ENCODE measurements at regions not wholly inside any gene's neighbourhood (a gene's known extent, or its start where the extent isn't known, plus 50 kb on each side); places are given as distances from the start of the nearest gene placed in this dataset.

DNA sequence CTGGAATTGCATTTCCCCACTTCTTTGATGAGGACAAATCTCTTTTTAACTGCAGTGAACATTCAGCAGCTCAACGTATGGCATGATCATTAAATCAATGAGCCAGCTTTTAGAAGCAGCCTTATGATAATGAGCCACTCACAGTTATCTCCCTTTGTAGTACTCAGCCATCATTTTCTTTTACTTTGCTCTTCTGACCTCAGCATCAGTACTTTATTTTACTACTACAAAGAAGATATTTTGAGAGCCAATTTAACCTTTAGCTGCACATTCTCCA lies 250.0 kb upstream of the CLEC14A start:
- DNase-seq (ENCODE audit: low spot score) = no peak

- DNase-seq (ENCODE audit: low spot score) = no peak
These were observed 249.5 kb upstream of the CLEC14A start for GRCh38 chr14:38505221-38505972.

DNA sequence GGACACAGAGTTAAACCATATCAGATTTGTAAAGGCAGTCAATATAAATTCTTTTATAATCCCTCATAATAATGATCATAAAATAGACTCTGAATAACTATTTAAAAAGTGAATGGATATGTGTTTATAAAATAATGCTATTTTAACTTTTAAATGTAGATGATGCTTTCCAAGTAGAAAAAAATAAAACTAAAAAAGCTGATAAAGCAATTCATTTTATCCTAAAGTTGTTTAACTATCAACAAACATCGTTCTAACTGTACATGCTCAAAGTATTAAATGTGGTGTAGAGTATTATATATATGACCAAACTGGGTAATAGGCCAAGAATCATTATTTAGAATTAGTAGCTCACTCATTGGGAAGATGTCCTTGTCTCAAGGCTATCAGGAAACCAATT lies 248.3 kb upstream of the CLEC14A start:
- no peak for DNase-seq (ENCODE audit: low spot score)

DNA sequence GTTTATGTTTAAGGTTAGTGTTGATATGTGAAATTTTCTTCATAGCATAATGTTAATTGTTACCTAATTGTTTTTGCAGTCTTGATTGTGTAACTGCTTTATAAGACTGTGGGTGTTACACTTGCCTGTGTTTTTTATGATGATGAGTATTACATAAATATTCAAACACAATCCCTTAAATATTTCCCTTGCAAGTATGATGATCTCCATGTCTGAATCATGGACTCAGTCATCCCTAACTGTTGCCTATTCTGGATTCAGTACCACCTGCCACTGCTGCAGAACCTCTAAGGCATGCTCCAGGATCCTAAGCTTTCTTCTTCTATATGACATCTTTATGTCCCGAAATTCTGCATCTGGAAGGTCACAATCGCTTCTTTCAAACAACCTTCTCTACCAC lies 246.3 kb upstream of the CLEC14A start:
- no peak for DNase-seq (ENCODE audit: low spot score)

DNA sequence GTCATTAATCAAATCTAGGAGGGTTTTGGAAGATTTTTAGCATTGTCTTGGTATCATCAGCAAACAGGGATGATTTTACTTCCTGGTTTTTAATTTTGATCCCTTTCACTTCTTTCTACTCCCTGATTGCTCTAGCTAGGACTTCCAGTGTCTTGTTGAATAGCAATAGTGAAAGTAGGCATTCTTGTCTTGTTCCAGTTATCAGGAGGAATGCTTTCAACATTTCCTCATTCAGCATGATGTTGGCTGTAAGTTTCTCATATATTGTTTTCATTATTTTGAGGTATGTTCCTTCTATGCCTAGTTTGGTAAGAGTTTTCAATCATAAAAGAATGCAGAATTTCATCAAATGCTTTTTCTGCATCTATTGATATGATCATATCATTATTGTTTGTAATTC lies 244.2 kb upstream of the CLEC14A start:
- DNase-seq (ENCODE audit: low spot score) = no peak

DNA sequence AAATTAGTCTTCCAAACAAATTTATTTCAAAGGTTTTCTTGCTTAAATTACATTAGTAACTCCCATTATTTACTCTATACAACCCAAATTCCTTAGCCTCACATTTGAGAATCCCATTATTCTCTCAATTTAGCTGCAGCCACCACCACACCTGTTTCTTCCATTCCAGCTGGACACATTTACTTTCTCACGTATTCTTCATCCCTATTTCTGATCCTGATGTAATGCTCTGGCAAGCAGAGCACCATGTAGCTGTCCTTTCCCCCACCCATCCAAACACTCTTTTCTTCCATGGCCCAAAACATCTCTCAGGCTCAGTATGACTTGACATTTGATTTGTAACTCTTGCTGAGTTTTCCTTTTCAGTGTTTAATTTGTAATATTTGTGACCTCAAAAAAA lies 240.2 kb upstream of the CLEC14A start:
- DNase-seq (ENCODE audit: low spot score) = no peak

DNA sequence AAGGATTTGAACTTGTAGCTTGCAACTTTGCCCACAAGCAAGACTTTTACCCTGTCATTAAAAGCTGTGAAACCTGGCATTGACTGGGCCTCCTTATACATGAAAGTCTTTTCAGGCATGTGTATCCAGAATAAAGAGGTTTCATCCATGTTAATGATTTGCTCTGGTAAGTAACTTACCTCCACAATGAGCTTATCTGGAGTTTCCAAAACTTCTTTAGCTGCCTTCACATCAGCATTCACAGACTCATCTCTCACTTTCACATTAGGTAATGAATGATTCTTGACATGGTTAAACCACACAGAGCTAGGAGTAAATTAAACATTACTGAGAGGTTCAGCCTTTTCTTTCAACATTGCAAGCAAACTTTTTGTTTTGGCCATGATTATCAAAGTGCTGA lies 234.4 kb upstream of the CLEC14A start:
- no peak for DNase-seq (ENCODE audit: low spot score)

DNA sequence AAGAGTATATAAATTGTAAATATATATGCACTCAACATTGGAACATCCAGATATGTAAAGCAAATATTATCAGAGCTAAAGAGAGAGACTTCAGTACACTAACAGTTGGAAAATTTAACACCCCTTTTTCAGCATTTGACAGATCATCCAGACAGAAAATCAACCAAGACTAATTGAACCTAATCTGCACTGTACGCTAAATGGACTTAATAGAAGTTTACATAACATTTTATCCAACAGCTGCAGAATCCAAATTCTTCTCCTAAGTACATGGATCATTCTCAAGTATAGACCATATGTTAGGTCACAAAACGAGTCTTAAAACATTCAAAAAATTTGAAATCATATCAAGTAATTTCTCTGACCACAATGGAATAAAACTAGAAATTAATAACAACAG lies 229.1 kb upstream of the CLEC14A start:
- no peak for DNase-seq (ENCODE audit: low spot score)

DNA sequence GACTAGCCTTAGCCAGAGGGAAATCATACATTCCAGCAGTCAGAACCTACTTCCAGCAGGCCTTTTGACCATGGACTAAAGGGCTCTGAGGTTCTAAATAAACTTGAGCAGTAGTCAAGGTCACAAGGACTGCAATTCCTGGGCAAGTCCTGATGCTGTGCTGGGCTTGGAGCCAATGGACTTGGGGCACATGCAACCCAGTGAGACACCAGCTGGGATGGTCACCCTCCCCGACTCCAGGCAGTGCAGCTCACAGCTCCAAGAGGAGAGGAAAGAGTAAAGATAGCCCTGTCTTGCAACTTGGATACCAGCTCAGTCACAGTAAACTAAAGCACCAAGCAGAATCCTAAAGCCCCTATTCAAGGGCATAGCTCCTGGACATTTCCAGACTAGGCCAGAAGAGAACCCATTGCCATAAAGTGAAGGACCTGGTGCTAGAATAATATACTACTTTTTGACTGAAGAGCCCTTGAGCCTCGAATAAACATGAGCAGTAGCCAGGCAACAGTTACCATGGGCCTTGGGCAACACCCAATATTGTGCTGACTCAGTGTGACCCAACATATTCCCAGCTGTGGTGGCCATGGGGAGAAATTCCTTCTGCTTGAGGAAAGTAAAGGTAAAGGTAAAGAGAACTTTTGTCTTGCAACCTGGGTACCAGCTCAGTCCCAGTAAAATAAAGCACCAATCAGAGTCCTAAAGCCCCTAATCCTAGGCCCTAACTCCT lies 226.2 kb upstream of the CLEC14A start:
- no peak for DNase-seq (ENCODE audit: low spot score)

- DNase-seq (ENCODE audit: low spot score) = no peak
These were observed 213.3 kb upstream of the CLEC14A start for GRCh38 chr14:38469156-38469555.

DNA sequence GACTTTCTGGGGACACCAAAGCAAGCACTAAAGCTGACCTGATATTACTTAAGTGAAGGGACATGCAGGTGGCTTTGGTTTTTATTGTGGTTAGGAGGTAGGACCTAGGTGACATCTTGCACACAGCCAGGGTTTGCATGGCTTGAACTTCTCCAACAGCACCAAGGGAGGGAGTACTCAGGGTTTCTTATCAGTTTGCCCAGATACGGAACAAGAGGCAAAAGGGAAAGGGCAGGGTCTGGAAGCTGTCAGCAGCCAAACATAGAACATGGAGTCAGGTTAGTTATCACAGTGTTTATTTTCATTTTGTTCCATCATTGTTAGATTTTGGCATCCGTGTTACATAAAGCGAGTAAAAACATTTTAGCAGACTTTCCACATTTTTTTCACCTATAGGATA lies 186.3 kb upstream of the CLEC14A start:
- DNase-seq (ENCODE audit: low spot score) = no peak

GRCh38 chr14:38432186-38432585 lies 176.3 kb upstream of the CLEC14A start:
- DNase-seq (ENCODE audit: low spot score) = no peak

DNA sequence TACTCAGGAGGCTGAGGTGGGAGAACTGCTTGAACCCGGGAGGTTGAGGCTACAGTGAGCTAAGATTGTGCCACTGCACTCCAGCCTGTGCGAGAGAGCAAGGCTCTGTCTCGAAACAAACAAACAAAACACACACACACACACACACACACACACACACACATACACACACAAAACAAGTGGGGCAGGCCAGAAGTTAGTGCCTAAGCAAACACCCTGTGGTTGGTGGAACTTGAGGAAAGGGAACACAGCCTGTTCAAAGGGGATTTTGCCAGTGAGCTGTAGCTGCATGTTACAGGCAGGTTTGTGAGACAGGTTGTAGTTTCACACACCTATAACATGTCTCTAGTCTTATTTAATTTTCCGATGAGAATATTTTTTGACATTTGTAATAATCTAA lies 175.3 kb upstream of the CLEC14A start:
- no peak for DNase-seq (ENCODE audit: low spot score)

DNA sequence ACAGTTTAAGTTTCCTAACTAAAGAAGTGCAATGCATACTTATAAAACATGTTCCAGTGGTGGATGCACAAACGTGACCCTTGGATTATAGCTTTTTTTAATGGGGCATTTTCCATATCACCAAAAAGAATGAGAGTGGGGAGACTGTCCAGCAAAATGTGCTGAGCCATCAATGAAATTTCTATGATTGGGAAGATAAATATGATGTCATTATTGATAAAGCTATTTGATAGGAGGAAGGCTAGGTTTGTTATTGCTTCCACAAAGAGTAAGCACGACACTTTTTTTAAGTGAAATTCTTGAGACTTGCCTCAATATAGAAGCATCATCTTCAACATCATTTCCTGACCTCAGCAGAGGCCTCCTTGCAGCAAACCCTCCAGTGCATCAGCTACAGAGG lies 174.6 kb upstream of the CLEC14A start:
- DNase-seq (ENCODE audit: low spot score) = no peak

DNA sequence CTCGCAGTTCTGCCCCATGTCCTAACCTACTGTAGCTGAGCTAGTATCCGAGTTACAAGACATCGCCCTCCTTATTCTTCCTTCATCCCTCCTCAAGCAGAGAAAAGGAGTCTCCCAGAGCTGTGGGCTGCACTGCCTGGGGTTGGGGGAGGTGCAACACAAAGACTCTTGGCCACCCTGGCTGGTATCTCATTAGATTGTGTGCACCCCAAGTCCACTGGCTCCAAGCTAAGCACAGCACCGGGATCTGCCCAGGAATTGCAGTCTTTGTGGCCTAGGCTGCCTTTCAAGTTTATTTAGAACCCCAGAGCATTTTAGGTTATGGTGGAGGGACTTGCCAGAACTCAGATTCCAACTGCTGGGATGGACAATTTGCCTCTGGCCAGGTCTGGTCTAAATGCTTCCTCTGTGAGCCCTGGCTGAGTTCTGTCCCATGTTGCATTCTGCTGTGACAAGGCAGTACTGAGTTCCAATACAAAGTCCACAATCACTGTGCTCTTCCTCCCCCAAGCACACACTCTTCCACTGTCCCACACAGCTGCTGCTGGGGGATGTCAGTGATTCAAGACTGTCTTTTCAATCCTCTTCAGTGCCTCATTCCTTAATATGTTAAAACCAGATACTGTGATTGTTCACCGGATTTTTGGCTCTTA lies 169.6 kb upstream of the CLEC14A start:
- DNase-seq (ENCODE audit: low spot score) = no peak

DNA sequence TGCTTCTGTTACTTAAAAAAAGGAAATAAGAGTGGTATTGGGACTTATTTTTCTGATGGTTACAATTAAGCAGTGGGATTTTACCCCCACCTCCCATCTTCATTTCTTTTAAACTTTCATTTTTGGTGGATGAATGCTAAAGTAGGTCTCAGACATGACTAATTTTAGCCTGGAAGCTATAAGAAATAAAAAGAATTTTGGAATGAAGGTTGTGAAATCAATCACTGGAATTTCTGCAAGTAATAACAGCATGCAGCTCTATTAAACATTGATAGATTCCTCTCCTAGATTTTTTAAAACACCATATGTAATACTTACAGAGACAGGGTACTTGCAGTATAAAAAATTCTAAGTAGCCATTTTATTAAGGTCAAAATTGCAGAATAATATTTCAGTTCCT lies 164.2 kb upstream of the CLEC14A start:
- no peak for DNase-seq (ENCODE audit: low spot score)

DNA sequence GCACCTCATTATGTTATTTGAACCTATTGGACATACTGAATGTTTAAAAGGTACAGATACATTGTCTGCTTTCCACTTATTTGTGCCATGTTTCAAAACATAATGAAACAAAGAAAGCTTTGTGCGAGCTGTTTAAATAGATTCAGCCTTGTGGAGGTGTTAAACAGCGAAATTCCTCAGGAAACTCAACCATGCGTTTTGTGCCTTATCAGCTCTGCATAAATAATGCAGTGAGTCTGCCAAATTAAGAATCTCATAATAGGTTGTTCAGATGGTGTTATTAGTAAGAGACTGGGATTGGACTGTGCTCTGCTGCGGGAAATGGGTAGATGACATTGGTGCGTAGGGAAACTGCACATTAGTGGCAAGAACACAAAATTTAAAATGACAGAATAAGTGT lies 163.7 kb upstream of the CLEC14A start:
- peak; percentile 1 for DNase-seq (ENCODE audit: low spot score)

- no peak for DNase-seq (ENCODE audit: low spot score)
These were observed 156.8 kb upstream of the CLEC14A start for GRCh38 chr14:38412654-38413053.

- DNase-seq (ENCODE audit: low spot score) = no peak
These were observed 154.5 kb upstream of the CLEC14A start for GRCh38 chr14:38410442-38410841.

DNA sequence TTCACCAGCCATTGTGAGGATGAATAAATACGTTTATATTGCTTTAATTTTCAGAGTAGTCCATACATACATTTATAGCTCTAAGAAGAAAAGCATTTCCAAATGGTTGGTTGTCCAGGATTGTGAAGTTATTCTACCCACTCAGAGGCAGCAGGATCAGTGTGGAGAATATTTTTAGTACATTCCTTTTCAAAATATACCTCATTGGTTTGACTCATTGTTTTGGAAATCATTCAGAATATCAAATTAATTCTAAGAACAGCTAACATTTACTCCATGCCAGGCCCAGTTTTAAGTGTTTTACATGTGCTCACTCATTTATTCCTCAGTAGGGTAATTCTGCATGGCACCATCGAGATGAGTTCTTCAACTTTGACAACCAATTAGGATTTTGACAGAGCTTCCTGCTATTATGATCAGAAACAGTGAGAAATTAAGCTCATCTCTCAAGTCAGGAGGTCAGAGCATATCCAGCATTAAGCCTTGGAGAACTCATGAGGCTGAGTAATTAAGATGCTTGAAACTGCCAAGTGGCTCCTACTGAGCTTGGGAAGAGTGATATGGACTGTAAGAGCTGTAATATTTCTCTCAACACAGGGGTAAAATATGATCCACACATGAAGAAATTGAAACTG lies 153.3 kb upstream of the CLEC14A start:
- DNase-seq (ENCODE audit: low spot score) = no peak

GRCh38 chr14:38405851-38406635 lies 150.2 kb upstream of the CLEC14A start:
- DNase-seq (ENCODE audit: low spot score) = no peak

DNA sequence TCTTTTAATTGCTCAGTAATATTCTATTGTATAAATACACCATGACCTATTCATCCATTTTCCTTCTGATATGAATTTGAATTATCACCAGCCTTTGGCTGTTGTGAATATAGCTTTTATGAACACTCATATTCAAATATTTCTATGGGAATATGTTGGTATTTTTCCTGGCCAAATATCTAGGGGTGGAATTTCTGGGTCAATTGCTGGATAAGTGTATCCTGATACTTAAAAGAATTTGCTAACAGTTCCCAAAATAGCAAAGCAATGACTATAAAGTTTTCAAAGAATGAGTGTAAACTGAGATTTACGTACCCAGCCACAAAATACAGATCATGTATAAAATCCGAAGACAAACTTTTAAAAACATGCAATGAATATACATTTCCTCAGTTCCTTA lies 148.7 kb upstream of the CLEC14A start:
- DNase-seq (ENCODE audit: low spot score) = no peak

Data from HuH-7 (cell line).